ENCODE measurements at regions not wholly inside any gene's neighbourhood (a gene's known extent, or its start where the extent isn't known, plus 50 kb on each side); places are given as distances from the start of the nearest gene placed in this dataset.

- Mint-ChIP-seq H3K36me3 (no peaks in the 10 kb centered on the region), H3K4me3 (no peak overlapping the region), H3K4me1 (ENCODE audit: low read depth) (no peaks in the 10 kb centered on the region), H3K27me3 (peaks cover 20% of the 10 kb centered on the region), H3K9me3 (no peaks in the 10 kb centered on the region), H3K27ac (no peak overlapping the region)
- intact Hi-C loops (cut with micrococcal nuclease) = no loop called here
- ChIA-PET POLR2A (no interaction called here), CTCF (no interaction called here)
- no peak for DNase-seq
These were observed 252.7 kb downstream of the BMP7 start for GRCh38 chr20:57013741-57014140.

- Mint-ChIP-seq H3K36me3 (no peaks in the 10 kb centered on the region), H3K9me3 (no peaks in the 10 kb centered on the region), H3K27me3 (peaks cover 7% of the 10 kb centered on the region), H3K4me1 (ENCODE audit: low read depth) (no peaks in the 10 kb centered on the region), H3K27ac (no peak overlapping the region), H3K4me3 (no peak overlapping the region)
- ChIA-PET POLR2A (no interaction called here), CTCF (no interaction called here)
- DNase-seq = no peak
- intact Hi-C loops (cut with micrococcal nuclease) = no loop called here
These were observed 246.1 kb downstream of the BMP7 start for GRCh38 chr20:57020364-57020763.

- peaks cover 7% of the 10 kb centered on the region for H3K27me3 Mint-ChIP-seq
- ChIA-PET CTCF (no interaction called here), POLR2A (no interaction called here)
- intact Hi-C loops (cut with micrococcal nuclease) = no loop called here
- no peaks in the 10 kb centered on the region for H3K4me1 Mint-ChIP-seq (ENCODE audit: low read depth)
- no peaks in the 10 kb centered on the region for H3K9me3 Mint-ChIP-seq
- H3K4me3 Mint-ChIP-seq = no peak overlapping the region
- no peaks in the 10 kb centered on the region for H3K36me3 Mint-ChIP-seq
- DNase-seq = no peak
- H3K27ac Mint-ChIP-seq = no peak overlapping the region
These were observed 244.1 kb downstream of the BMP7 start for GRCh38 chr20:57022306-57022705.

- POLR2A ChIA-PET = no interaction called here
- no peaks in the 10 kb centered on the region for H3K36me3 Mint-ChIP-seq
- no peak overlapping the region for H3K4me3 Mint-ChIP-seq
- no peaks in the 10 kb centered on the region for H3K4me1 Mint-ChIP-seq (ENCODE audit: low read depth)
- intact Hi-C loops (cut with micrococcal nuclease) = no loop called here
- DNase-seq = no peak
- H3K9me3 Mint-ChIP-seq = no peaks in the 10 kb centered on the region
- peaks cover 7% of the 10 kb centered on the region for H3K27me3 Mint-ChIP-seq
- H3K27ac Mint-ChIP-seq = no peak overlapping the region
- CTCF ChIA-PET = no interaction called here
These were observed 243.4 kb downstream of the BMP7 start for GRCh38 chr20:57023007-57023406.

- Mint-ChIP-seq H3K4me1 (ENCODE audit: low read depth) (no peaks in the 10 kb centered on the region), H3K36me3 (no peaks in the 10 kb centered on the region), H3K27ac (no peak overlapping the region), H3K4me3 (no peak overlapping the region), H3K27me3 (peaks cover 7% of the 10 kb centered on the region), H3K9me3 (no peaks in the 10 kb centered on the region)
- no peak for DNase-seq
- intact Hi-C loops (cut with micrococcal nuclease) = no loop called here
- ChIA-PET POLR2A (no interaction called here), CTCF (no interaction called here)
These were observed 242.4 kb downstream of the BMP7 start for GRCh38 chr20:57023997-57024396.

GRCh38 chr20:57024849-57025248 is 241.6 kb downstream of the BMP7 start:
- Mint-ChIP-seq H3K36me3 (no peaks in the 10 kb centered on the region), H3K27ac (no peak overlapping the region), H3K9me3 (no peaks in the 10 kb centered on the region), H3K4me3 (no peak overlapping the region), H3K27me3 (peaks cover 11% of the 10 kb centered on the region), H3K4me1 (ENCODE audit: low read depth) (no peaks in the 10 kb centered on the region)
- ChIA-PET CTCF (no interaction called here), POLR2A (no interaction called here)
- intact Hi-C loops (cut with micrococcal nuclease) = no loop called here
- DNase-seq = no peak

GRCh38 chr20:57025261-57025660 is 241.2 kb downstream of the BMP7 start:
- H3K9me3 Mint-ChIP-seq = no peaks in the 10 kb centered on the region
- H3K4me3 Mint-ChIP-seq = no peak overlapping the region
- no peaks in the 10 kb centered on the region for H3K4me1 Mint-ChIP-seq (ENCODE audit: low read depth)
- no peak for DNase-seq
- H3K27me3 Mint-ChIP-seq = peaks cover 11% of the 10 kb centered on the region
- CTCF ChIA-PET = no interaction called here
- POLR2A ChIA-PET = no interaction called here
- intact Hi-C loops (cut with micrococcal nuclease) = no loop called here
- H3K27ac Mint-ChIP-seq = no peak overlapping the region
- no peaks in the 10 kb centered on the region for H3K36me3 Mint-ChIP-seq

GRCh38 chr20:57025666-57026224 is 240.7 kb downstream of the BMP7 start:
- POLR2A ChIA-PET = no interaction called here
- H3K36me3 Mint-ChIP-seq = no peaks in the 10 kb centered on the region
- intact Hi-C loops (cut with micrococcal nuclease) = no loop called here
- no peak overlapping the region for H3K27ac Mint-ChIP-seq
- no peaks in the 10 kb centered on the region for H3K9me3 Mint-ChIP-seq
- peaks cover 11% of the 10 kb centered on the region for H3K27me3 Mint-ChIP-seq
- DNase-seq = no peak
- H3K4me1 Mint-ChIP-seq (ENCODE audit: low read depth) = no peaks in the 10 kb centered on the region
- no peak overlapping the region for H3K4me3 Mint-ChIP-seq
- CTCF ChIA-PET = no interaction called here

GRCh38 chr20:57027777-57028176 is 238.7 kb downstream of the BMP7 start:
- Mint-ChIP-seq H3K27ac (no peak overlapping the region), H3K4me3 (no peak overlapping the region), H3K36me3 (no peaks in the 10 kb centered on the region), H3K27me3 (peaks cover 8% of the 10 kb centered on the region), H3K9me3 (no peaks in the 10 kb centered on the region), H3K4me1 (ENCODE audit: low read depth) (no peaks in the 10 kb centered on the region)
- intact Hi-C loops (cut with micrococcal nuclease) = no loop called here
- CTCF ChIA-PET = no interaction called here
- DNase-seq = no peak
- POLR2A ChIA-PET = no interaction called here

- Mint-ChIP-seq H3K4me1 (ENCODE audit: low read depth) (no peaks in the 10 kb centered on the region), H3K4me3 (no peak overlapping the region), H3K27me3 (peaks cover 14% of the 10 kb centered on the region), H3K36me3 (no peaks in the 10 kb centered on the region), H3K9me3 (no peaks in the 10 kb centered on the region), H3K27ac (no peak overlapping the region)
- ChIA-PET POLR2A (no interaction called here), CTCF (no interaction called here)
- intact Hi-C loops (cut with micrococcal nuclease) = no loop called here
- DNase-seq = no peak
These were observed 235.5 kb downstream of the BMP7 start for GRCh38 chr20:57030611-57031600.

- no peaks in the 10 kb centered on the region for H3K9me3 Mint-ChIP-seq
- H3K27me3 Mint-ChIP-seq = peaks cover 22% of the 10 kb centered on the region
- DNase-seq = no peak
- ChIA-PET CTCF (no interaction called here), POLR2A (no interaction called here)
- H3K4me1 Mint-ChIP-seq (ENCODE audit: low read depth) = no peaks in the 10 kb centered on the region
- no peak overlapping the region for H3K4me3 Mint-ChIP-seq
- no peaks in the 10 kb centered on the region for H3K36me3 Mint-ChIP-seq
- intact Hi-C loops (cut with micrococcal nuclease) = no loop called here
- H3K27ac Mint-ChIP-seq = no peak overlapping the region
These were observed 234.5 kb downstream of the BMP7 start for GRCh38 chr20:57031867-57032355.

GRCh38 chr20:57032847-57033246 is 233.6 kb downstream of the BMP7 start:
- Mint-ChIP-seq H3K27me3 (peaks cover 27% of the 10 kb centered on the region), H3K9me3 (no peaks in the 10 kb centered on the region), H3K4me1 (ENCODE audit: low read depth) (no peaks in the 10 kb centered on the region), H3K36me3 (no peaks in the 10 kb centered on the region), H3K27ac (no peak overlapping the region), H3K4me3 (no peak overlapping the region)
- ChIA-PET POLR2A (interaction anchor here (0.6 kb wide), 1 partner anchor 344 kb away, joined by 3 read pairs; no protein-coding TSS in a partner anchor), CTCF (no interaction called here)
- intact Hi-C loops (cut with micrococcal nuclease) = no loop called here
- no peak for DNase-seq

GRCh38 chr20:57034001-57034400 is 232.4 kb downstream of the BMP7 start:
- no peaks in the 10 kb centered on the region for H3K9me3 Mint-ChIP-seq
- POLR2A ChIA-PET = no interaction called here
- H3K27me3 Mint-ChIP-seq = peaks cover 27% of the 10 kb centered on the region
- H3K4me3 Mint-ChIP-seq = no peak overlapping the region
- H3K4me1 Mint-ChIP-seq (ENCODE audit: low read depth) = no peaks in the 10 kb centered on the region
- H3K27ac Mint-ChIP-seq = no peak overlapping the region
- no peaks in the 10 kb centered on the region for H3K36me3 Mint-ChIP-seq
- DNase-seq = no peak
- intact Hi-C loops (cut with micrococcal nuclease) = no loop called here
- CTCF ChIA-PET = no interaction called here

Data from activated CD4-positive, alpha-beta memory T cell treated with anti-CD3 and anti-CD28 coated beads for 36 hours (primary cell).